IPS DF 6.9 (cell line): ENCODE measurements at regions not wholly inside any gene's neighbourhood (a gene's known extent, or its start where the extent isn't known, plus 50 kb on each side); places are given as distances from the start of the nearest gene placed in this dataset.

Source experiments
- DNase-seq: peaks from one replicate; pipeline ENCODE4 v3.0.0-alpha.2; 2013; ENCODE audit warnings: low read depth, low spot score
- H3K27ac ChIP-seq: one replicate; pipeline ENCODE4 v1.5.1; 2013; ENCODE audit warnings: low read length, control low read depth
- H3K27me3 ChIP-seq: 2 replicates; pipeline ENCODE4 v1.6.1; 2013; ENCODE audit warnings: mild to moderate bottlenecking, low read length; ENCODE audit not compliant: control insufficient read depth, insufficient read depth
- H3K36me3 ChIP-seq: 2 replicates; pipeline ENCODE4 v1.6.1; 2013; ENCODE audit warnings: low read length; ENCODE audit not compliant: control insufficient read depth, insufficient read depth
- H3K4me1 ChIP-seq: 2 replicates; pipeline ENCODE4 v1.6.1; 2013; ENCODE audit warnings: low read length; ENCODE audit not compliant: control insufficient read depth, insufficient read depth
- H3K4me3 ChIP-seq: 2 replicates; pipeline ENCODE4 v1.5.1; 2013; ENCODE audit warnings: mild to moderate bottlenecking, low read length
- H3K9me3 ChIP-seq: 2 replicates; pipeline ENCODE4 v1.6.1; 2013; ENCODE audit warnings: low read length, inconsistent platforms; ENCODE audit not compliant: control insufficient read depth, insufficient read depth
- WGBS: extraction: QIAGEN DNeasy Blood & Tissue Kit; methylation state at CpG from one replicate; pipeline ENCODE4 v1.1.7; 2013; ENCODE audit warnings: mixed read lengths, missing lambda C conversion rate; ENCODE audit not compliant: insufficient read length, insufficient coverage; 5-methylcytosine and 5-hydroxymethylcytosine counted together

DNA sequence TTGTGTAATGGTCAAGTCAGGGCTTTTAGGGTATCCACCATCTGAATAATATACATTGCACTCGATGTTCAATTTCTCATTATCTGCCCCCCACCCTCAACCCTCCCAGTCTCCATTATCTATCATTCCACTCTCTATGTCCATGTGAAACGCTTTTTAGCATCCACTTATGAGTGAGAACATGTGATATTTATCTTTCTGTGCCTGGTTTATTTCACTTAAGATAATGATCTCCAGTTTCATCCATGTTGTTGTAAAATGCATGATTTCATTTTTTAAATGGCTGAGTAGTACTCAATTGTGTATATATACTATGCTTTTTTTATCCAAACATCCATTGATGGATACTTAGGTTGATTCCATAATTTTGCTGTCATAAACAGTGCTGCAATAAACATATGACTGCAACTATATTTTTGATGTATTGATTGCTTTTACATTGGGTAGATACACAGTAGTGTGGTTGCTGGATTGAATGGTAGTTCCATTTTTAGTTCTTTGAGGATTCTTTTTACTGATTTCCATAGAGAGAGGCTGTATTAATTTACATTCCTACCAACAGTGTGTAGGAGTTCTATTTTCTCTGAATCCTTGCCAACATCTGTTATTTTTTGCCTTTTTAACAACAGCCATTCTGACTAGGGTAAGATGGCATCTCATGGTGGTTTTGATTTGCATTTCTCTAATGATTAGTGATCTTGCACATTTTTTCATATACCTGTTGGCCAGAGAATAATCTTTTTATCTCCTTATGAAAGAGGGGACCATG, 332.9 kb upstream of the TGFBR2 start:
- WGBS, result no CpG with 5 or more reads among the region's 2 CpGs
- DNase-seq, result no peak
- no peaks in the 10 kb centered on the region for H3K36me3 ChIP-seq

GRCh38 chr3:30277494-30277893, 328.9 kb upstream of the TGFBR2 start:
- Histone ChIP-seq H3K4me1 (no peaks in the 10 kb centered on the region), H3K4me3 (no peak overlapping the region), H3K27ac (no peak overlapping the region), H3K36me3 (no peaks in the 10 kb centered on the region), H3K9me3 (no peaks in the 10 kb centered on the region; the same call in 1 of the 2 replicates), H3K27me3 (no peaks in the 10 kb centered on the region)
- no peak for DNase-seq

More for the DNA sequence above, 332.9 kb upstream of the TGFBR2 start:
- Histone ChIP-seq H3K27ac (no peak overlapping the region), H3K4me3 (no peak overlapping the region), H3K9me3 (no peaks in the 10 kb centered on the region; the same call in 1 of the 2 replicates), H3K27me3 (no peaks in the 10 kb centered on the region), H3K4me1 (no peaks in the 10 kb centered on the region)

DNA sequence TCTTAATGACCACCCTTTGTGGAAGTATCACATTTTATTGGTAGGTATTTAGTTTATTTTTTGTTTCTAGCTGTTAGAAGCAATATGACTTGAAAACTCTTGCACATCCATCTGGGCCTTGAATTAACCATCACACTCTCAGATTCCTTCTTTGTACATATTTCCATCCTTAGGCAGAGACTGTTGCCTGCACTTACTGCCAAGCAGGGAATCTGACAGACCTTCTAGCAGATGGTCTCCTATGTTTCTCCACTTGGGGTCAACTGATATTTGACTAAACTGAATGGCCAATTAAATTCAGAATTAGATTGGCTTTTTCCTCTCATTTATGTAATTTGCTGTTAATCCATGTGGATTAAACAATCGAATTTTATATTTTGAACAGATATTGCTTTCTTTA, 324.9 kb upstream of the TGFBR2 start:
- Histone ChIP-seq H3K9me3 (no peaks in the 10 kb centered on the region; the same call in 1 of the 2 replicates), H3K4me3 (no peak overlapping the region), H3K27ac (no peak overlapping the region), H3K27me3 (no peaks in the 10 kb centered on the region), H3K4me1 (no peaks in the 10 kb centered on the region), H3K36me3 (no peaks in the 10 kb centered on the region)
- no peak for DNase-seq
- WGBS, result no CpG with 5 or more reads among the region's 1 CpG

DNA sequence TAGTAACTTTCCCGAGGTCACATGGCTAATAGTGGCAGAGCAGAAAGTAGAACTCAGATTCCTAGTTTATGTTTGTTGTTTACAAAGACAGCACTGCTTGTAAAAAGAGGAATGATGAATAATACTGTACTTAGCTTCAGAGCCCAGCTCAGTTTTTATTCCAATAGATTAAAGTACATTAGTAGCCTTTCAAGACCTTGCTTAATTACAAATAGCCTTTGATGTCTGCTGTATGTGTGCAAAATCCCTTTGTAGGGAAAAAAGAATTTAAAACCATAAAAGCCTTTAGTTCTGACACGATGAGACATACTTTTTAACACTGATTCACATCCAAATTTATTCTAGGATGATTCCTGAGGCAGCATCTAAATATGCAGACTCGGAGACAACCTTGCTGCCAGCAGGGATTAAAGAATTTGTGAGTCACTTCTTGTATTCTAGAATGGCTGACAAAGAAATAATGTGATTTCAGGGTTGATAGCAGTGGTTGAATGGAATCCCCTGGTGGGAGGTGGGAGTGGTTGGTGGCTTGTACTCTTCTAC, 324.2 kb upstream of the TGFBR2 start:
- Histone ChIP-seq H3K9me3 (no peaks in the 10 kb centered on the region), H3K36me3 (no peaks in the 10 kb centered on the region), H3K4me1 (no peaks in the 10 kb centered on the region), H3K27ac (no peak overlapping the region), H3K4me3 (no peak overlapping the region), H3K27me3 (no peaks in the 10 kb centered on the region)
- DNase-seq, result peak; percentile 45
- no CpG with 5 or more reads among the region's 3 CpGs for WGBS

DNA sequence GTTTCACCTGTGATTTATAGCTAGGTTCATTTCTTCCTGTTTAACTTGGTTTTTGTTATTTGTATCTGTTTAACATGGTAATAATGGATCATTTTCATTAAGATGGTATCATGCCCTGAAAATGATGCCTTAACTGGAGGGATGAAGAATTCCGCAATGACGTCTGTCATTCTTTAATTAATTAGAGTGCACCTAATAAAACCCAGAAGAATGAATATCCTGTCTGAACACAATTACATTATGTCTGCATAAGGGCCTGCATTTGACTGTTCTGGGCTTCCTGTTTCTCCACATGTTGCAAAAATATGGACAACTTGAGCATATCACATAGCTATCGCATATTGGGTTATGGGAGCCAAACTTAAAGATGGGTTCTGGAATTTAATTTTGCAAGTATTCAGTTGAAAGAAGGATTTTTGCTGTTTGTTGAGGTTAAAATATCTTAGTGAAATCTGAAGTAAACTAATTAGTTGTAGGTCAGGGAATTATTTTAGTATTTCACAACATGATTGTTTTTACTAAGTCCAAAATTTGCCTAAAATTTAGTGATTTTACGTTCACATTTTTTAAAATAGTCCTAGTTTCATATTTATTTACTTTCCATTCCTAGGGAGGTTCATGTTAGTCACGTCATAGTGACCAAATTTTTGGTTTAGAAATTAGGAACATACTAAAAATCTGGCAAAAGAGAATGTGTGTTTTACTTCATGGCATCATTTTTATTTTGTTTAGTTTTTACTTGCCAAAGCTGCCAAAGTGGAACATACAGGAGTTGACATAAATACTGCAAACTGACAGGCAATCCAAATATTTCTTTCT, 321.0 kb upstream of the TGFBR2 start:
- H3K27me3 ChIP-seq, result no peaks in the 10 kb centered on the region
- no peaks in the 10 kb centered on the region for H3K36me3 ChIP-seq
- H3K27ac ChIP-seq, result no peak overlapping the region
- H3K9me3 ChIP-seq, result no peaks in the 10 kb centered on the region
- H3K4me3 ChIP-seq, result no peak overlapping the region
- WGBS, result no CpG with 5 or more reads among the region's 5 CpGs
- H3K4me1 ChIP-seq, result no peaks in the 10 kb centered on the region
- no peak for DNase-seq

- no peak for DNase-seq
- Histone ChIP-seq H3K27me3 (no peaks in the 10 kb centered on the region), H3K4me1 (no peaks in the 10 kb centered on the region), H3K9me3 (no peaks in the 10 kb centered on the region), H3K36me3 (no peaks in the 10 kb centered on the region), H3K4me3 (no peak overlapping the region), H3K27ac (no peak overlapping the region)
- no CpG with 5 or more reads among the region's 1 CpG for WGBS
These were observed 320.3 kb upstream of the TGFBR2 start for GRCh38 chr3:30286007-30286669.

DNA sequence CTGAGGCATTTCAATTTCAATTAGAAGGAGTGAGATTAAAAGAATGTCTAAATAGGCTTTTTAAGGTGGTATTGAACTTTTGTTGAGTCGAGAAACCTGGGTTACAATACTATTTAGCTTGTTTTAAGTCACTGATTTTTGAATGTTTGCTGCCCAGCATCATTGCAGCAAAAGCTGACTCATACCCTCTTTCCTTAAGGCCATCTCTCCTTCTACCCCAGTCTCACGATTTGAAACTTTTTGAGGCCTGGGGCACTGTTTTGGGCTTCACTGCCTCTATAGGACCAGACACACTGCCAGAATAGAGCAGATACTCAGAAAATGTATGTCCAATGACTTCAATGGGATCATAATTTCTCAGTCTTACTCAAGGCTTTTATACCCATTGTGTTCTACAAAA, 319.6 kb upstream of the TGFBR2 start:
- no peak overlapping the region for H3K4me3 ChIP-seq
- no peaks in the 10 kb centered on the region for H3K27me3 ChIP-seq
- no peak overlapping the region for H3K27ac ChIP-seq
- H3K9me3 ChIP-seq, result no peaks in the 10 kb centered on the region
- WGBS, result no CpG with 5 or more reads among the region's 2 CpGs
- no peak for DNase-seq
- no peaks in the 10 kb centered on the region for H3K36me3 ChIP-seq
- H3K4me1 ChIP-seq, result no peaks in the 10 kb centered on the region

GRCh38 chr3:30288830-30289229, 317.6 kb upstream of the TGFBR2 start:
- no peak overlapping the region for H3K27ac ChIP-seq
- no peaks in the 10 kb centered on the region for H3K9me3 ChIP-seq
- no peaks in the 10 kb centered on the region for H3K27me3 ChIP-seq
- no peak for DNase-seq
- H3K36me3 ChIP-seq, result no peaks in the 10 kb centered on the region
- 0 out of 2 replicates have a peak, but pooled peaks cover under 1% of the 10 kb centered on the region for H3K4me1 ChIP-seq
- no peak overlapping the region for H3K4me3 ChIP-seq

DNA sequence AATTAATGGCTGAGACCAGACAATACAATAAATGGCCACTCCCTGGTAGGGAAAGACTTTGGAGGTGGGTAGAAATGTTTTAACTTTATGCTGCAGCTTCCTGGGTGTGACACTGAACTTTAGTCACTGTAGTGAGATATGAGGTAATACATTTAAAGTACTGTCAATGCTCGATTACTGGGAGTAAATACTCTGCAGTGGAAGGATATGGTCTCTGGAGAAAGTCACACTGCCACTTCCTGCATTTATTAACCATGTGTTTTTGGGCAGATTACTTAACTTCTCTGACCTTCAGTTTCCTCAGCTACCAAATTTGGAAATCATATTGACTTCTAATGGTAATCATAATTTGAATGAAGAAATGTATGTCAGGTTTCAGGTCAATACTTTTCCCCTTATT, 317.1 kb upstream of the TGFBR2 start:
- Histone ChIP-seq H3K27ac (no peak overlapping the region), H3K36me3 (no peaks in the 10 kb centered on the region), H3K4me3 (no peak overlapping the region), H3K9me3 (no peaks in the 10 kb centered on the region), H3K4me1 (0 out of 2 replicates have a peak, but pooled peaks cover 2% of the 10 kb centered on the region), H3K27me3 (no peaks in the 10 kb centered on the region)
- WGBS, result no CpG with 5 or more reads among the region's 1 CpG
- DNase-seq, result no peak

GRCh38 chr3:30289766-30290165, 316.6 kb upstream of the TGFBR2 start:
- DNase-seq, result no peak
- Histone ChIP-seq H3K27me3 (no peaks in the 10 kb centered on the region), H3K36me3 (no peaks in the 10 kb centered on the region), H3K9me3 (no peaks in the 10 kb centered on the region), H3K27ac (no peak overlapping the region), H3K4me1 (0 out of 2 replicates have a peak, but pooled peaks cover 2% of the 10 kb centered on the region), H3K4me3 (no peak overlapping the region)
- no CpG with 5 or more reads among the region's 1 CpG for WGBS
